Right cardiac atrium (tissue), 5 donors: ENCODE measurements at regions not wholly inside any gene's neighbourhood (a gene's known extent, or its start where the extent isn't known, plus 50 kb on each side); places are given as distances from the start of the nearest gene placed in this dataset.

ENCODE experiments used
- ATAC-seq, 2 donors: fragments of 200-7000 bp; cut with Tn5 transposase; one replicate each; pipeline versions ENCODE4 v1.8.0 to v1.9.1; 2020; ENCODE audit warnings: moderate library complexity in 2 of 2, mild to moderate bottlenecking in 1 of 2
- DNase-seq, 3 donors: peaks; one replicate each; pipeline ENCODE4 v3.0.0-alpha.2; 2020
- H3K27ac ChIP-seq: one replicate; pipeline ENCODE4 v1.5.1; 2013; ENCODE audit warnings: mild to moderate bottlenecking, low read length, control low read depth, moderate library complexity
- H3K27me3 ChIP-seq: one replicate; pipeline ENCODE4 v1.6.1; 2013; ENCODE audit not compliant: control insufficient read depth, insufficient read depth
- H3K4me1 ChIP-seq: one replicate; pipeline ENCODE4 v1.6.1; 2013; ENCODE audit warnings: low read length; ENCODE audit not compliant: control insufficient read depth, insufficient read depth
- H3K4me3 ChIP-seq: one replicate; pipeline ENCODE4 v1.5.1; 2013; ENCODE audit warnings: low read length, control low read depth
- H3K9me3 ChIP-seq: one replicate; pipeline ENCODE4 v1.6.1; 2013; ENCODE audit warnings: low read length; ENCODE audit not compliant: control insufficient read depth
- WGBS: extraction: QIAGEN DNeasy Blood & Tissue Kit; methylation state at CpG from one replicate; pipeline ENCODE4 v1.1.7; 2013; 5-methylcytosine and 5-hydroxymethylcytosine counted together
- intact Hi-C, 4 donors: fragments of 100-400 bp; cut with DNase I; formaldehyde crosslinking; loops; one replicate each; pipeline versions ENCODE4 v1.11.0 to v1.14.0; 2022 to 2023
- donor health status: healthy with polysubstance abuse.
- donor health status: DM: no; HTN: yes; CAD: no.
- donor health status: DM: no; HTN: no; CAD: no.
- donor health status: DM: no; HTN: yes; CAD: no; lungs with severe emphysema.
- donor health status: DM: yes; HTN: yes; CAD: no.

DNA sequence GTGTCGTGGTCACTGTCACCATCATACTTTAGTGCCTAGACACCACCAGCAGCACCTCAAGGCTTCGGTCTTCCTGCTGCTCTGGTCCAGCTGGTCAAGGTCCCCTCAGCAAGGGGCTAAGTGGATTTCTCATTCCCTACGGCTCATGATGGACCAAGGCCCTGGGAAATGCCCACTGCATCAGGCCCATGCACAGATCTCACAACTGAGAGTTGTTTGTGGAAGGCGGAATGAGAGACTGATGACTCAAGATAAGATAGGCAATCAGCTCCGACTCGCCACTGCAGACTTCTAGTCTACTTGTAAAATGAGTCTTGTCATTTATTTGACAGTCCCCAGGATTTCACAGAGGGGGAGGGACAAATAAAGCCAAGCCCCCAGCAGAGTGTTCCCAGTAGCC lies 108.4 kb upstream of the TBX20 start:
- DNase-seq (no peak), ATAC-seq (no peak)
- no peak overlapping the region for H3K4me3 ChIP-seq
- intact Hi-C loops = no loop called here
- H3K27ac ChIP-seq = no peak overlapping the region
- H3K9me3 ChIP-seq = no peaks in the 10 kb centered on the region
- H3K27me3 ChIP-seq = no peaks in the 10 kb centered on the region
- no peaks in the 10 kb centered on the region for H3K4me1 ChIP-seq
- WGBS = 84% methylated on average over 6 of the region's 6 CpGs

DNA sequence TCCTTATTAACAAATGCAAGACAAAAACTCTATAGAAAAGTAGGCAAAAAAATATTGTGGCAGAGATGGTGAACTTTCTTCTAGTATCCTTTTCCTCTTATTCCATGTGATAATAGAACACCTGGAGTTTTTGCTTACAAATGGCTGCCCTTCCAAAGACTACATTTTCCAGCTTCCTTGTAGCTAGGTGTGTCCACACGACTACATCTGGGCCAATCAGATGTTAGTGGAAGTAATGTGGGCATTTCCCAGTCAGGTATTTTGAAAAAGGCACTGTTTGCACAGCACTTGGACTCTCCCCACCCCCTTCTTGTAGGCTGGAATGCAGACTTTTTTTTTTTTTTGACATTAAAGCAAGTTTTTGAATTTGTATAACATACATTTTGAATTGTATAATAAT lies 105.5 kb upstream of the TBX20 start:
- intact Hi-C loops = no loop called here
- Histone ChIP-seq H3K9me3 (no peaks in the 10 kb centered on the region), H3K27me3 (no peaks in the 10 kb centered on the region), H3K4me1 (no peaks in the 10 kb centered on the region), H3K27ac (no peak overlapping the region), H3K4me3 (no peak overlapping the region)
- 79% methylated on average over 1 of the region's 1 CpG for WGBS
- ATAC-seq (no peak), DNase-seq (no peak)

DNA sequence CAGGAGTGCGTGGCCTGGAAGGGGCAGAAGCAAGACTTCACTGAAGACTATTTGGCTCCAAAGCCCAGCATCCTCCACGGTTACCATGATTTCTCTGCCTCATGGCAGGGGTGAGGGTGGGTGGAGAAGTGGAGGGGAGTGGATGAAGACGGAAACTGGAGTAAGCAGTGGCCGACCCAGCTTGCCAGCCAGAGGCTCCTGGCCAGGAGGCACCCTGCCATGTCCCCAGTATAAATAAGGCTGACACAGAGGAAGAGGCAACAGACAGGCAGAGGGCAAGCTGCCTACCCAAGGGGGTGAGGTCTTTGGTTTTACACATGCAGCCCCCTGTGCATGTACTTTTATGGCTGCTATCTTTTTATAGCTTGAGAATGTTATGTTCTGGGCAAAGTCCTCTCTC lies 102.6 kb upstream of the TBX20 start:
- intact Hi-C loops = no loop called here
- H3K27ac ChIP-seq = no peak overlapping the region
- peak; percentile 60 to 76 for ATAC-seq
- H3K27me3 ChIP-seq = no peaks in the 10 kb centered on the region
- 61% methylated on average over 4 of the region's 4 CpGs for WGBS
- peak in 2 of 3 donors; percentile 63 to 68 for DNase-seq
- H3K4me1 ChIP-seq = no peaks in the 10 kb centered on the region
- no peaks in the 10 kb centered on the region for H3K9me3 ChIP-seq
- no peak overlapping the region for H3K4me3 ChIP-seq

DNA sequence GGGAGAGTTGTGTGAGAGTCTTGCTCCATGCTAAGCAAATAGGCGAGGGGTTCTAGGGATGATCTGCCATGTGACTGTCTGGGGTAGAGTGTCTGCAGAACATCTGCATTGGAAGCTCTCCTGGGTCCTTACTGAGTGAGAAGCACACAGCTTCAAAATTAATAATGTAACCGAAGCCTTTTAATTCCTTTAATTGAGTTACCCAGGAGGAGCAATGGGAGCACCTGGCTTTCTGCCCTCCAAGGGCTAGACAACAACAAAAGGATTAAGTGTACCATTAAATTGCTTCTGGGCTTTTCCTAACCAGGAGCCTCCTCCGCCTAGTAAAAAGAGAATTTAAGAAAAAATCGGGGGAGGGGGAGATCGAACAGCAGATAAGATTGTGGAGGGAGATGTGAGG lies 102.0 kb upstream of the TBX20 start:
- ATAC-seq (no peak), DNase-seq (no peak)
- Histone ChIP-seq H3K27me3 (no peaks in the 10 kb centered on the region), H3K4me3 (no peak overlapping the region), H3K9me3 (no peaks in the 10 kb centered on the region), H3K27ac (no peak overlapping the region), H3K4me1 (no peaks in the 10 kb centered on the region)
- intact Hi-C loops = no loop called here
- WGBS = 83% methylated on average over 5 of the region's 5 CpGs

DNA sequence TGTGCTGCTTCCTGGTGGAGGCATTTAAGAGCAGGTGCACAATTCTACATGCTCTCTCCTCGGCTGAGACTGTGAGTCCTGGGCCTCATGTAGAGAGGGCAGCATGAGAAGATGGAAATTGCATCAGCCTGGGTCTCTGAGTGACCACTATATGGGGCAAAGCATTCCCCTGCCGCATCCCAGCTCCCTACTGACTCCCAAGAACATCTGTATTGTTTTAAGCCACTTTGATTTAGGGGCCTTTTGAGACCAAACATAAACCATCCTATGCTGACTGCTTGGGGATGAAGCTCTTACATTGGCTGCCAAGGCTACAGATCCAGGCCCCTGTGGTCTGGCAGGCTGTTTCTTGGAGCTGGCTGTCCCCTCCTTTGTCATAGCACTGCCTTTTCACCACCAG lies 101.3 kb upstream of the TBX20 start:
- Histone ChIP-seq H3K4me1 (no peaks in the 10 kb centered on the region), H3K27me3 (no peaks in the 10 kb centered on the region), H3K4me3 (no peak overlapping the region), H3K27ac (no peak overlapping the region), H3K9me3 (no peaks in the 10 kb centered on the region)
- ATAC-seq = no peak
- DNase-seq = no peak
- intact Hi-C loops = no loop called here
- 88% methylated on average over 2 of the region's 2 CpGs for WGBS

DNA sequence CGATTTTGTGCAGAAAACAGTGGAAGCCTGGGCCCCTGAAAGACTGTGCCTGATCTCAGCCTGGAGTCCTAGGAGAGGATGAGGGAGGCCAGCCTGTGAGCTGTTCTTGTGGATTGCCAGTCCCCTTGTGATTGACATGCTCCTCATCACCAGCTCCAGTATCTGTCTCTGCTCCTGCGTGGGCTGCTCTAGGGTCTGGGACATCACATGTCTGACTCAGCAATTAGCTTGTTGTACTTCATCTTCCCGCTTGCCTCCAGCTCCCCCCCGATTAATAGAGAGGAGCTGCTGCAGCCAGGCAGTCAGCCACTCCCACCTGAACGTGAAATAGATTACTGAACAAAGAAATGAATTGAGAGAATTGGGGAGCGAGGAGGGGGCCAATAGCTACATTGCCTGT lies 99.6 kb upstream of the TBX20 start:
- intact Hi-C loops = no loop called here
- Histone ChIP-seq H3K9me3 (no peaks in the 10 kb centered on the region), H3K4me3 (no peak overlapping the region), H3K4me1 (no peaks in the 10 kb centered on the region), H3K27me3 (no peaks in the 10 kb centered on the region), H3K27ac (no peak overlapping the region)
- WGBS = 44% methylated on average over 6 of the region's 6 CpGs
- DNase-seq (no peak), ATAC-seq (no peak)

DNA sequence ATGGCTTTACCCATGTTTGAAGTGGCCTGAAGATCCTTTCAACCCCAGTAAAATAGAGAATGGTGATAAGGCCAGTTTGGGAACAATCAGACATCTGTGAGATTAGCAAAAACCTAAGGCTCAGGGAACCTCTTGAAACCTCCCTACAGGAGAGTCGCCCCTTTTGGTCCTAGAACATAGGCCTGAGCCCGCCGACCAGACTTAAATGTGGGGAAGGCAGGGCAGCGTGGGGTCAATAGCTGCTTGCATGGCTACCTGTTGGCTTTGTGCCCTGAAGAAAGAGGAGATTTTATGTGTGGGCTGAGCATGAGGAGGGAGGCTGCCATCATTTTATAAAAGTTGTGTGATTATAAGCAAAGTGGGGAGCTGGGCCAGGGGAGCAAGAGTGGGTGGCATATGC lies 97.6 kb upstream of the TBX20 start:
- intact Hi-C loops = no loop called here
- ATAC-seq (no peak), DNase-seq (no peak)
- WGBS = 92% methylated on average over 4 of the region's 4 CpGs
- no peaks in the 10 kb centered on the region for H3K27me3 ChIP-seq
- no peaks in the 10 kb centered on the region for H3K9me3 ChIP-seq
- no peak overlapping the region for H3K27ac ChIP-seq
- H3K4me3 ChIP-seq = no peak overlapping the region
- no peaks in the 10 kb centered on the region for H3K4me1 ChIP-seq

DNA sequence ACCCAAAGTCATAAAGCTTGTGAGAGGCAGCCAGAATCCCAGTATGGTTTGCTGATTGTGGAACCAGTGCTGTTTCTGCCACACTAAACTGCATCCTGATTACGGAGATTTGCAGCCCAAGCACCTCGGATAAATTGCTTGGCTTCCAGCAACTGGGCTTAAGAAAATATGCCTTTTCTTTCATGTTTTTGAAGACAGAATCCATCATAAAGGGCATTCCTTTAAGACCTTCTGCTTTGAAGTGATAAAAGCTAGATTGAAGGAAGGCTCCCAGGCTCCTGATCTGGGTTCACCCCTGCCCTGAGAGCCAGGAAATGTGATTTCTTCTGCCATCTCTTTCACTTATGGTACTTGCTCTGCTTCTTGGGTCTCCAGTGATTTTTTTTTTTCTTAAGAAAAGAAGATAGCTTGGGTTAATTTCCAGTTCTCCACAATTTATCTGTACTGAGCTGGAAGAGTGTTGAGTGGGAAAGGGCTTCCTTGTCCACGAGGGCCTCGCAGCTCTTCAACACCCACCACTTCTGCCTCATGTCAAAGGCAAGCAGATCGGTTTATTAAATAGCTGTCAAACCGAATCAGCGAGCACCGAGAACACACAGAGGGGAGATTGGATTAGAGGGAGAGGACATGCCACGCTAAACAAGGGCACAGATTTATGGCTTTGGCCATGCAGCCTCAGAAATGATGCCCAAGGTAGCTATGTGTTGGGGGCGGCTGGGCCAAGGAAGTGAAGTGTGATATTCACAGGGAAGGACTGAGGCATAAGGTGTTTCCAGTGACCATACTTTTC lies 94.9 kb upstream of the TBX20 start:
- intact Hi-C loops = no loop called here
- ATAC-seq = no peak

DNA sequence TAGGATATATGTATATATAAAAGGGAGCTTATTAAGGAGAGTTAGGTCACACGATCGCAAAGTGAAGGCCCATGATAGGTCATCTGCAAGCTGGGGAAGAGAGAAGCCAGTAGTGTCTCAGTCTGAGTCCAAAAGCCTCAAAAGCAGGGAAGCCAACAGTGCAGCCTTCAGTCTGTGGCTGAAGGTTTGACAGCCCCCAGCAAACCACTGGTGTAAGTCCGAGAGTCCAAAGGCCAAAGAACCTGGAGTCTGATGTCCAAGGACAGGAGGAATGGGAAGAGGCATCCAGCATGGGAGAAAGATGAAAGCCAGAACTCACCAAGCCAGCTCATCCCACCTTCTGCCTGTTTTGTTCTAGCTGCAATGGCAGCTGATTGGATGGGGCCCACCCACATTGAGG lies 88.9 kb upstream of the TBX20 start:
- H3K4me1 ChIP-seq = no peaks in the 10 kb centered on the region
- intact Hi-C loops = no loop called here
- no peak overlapping the region for H3K4me3 ChIP-seq
- 89% methylated on average over 3 of the region's 3 CpGs for WGBS
- H3K9me3 ChIP-seq = no peaks in the 10 kb centered on the region
- ATAC-seq (no peak), DNase-seq (no peak)
- no peak overlapping the region for H3K27ac ChIP-seq
- no peaks in the 10 kb centered on the region for H3K27me3 ChIP-seq

More for the DNA sequence above, 94.9 kb upstream of the TBX20 start:
- Histone ChIP-seq H3K27me3 (no peaks in the 10 kb centered on the region), H3K4me3 (no peak overlapping the region), H3K9me3 (no peaks in the 10 kb centered on the region), H3K4me1 (no peaks in the 10 kb centered on the region), H3K27ac (no peak overlapping the region)
- no peak for DNase-seq
- WGBS = 70% methylated on average over 10 of the region's 10 CpGs

DNA sequence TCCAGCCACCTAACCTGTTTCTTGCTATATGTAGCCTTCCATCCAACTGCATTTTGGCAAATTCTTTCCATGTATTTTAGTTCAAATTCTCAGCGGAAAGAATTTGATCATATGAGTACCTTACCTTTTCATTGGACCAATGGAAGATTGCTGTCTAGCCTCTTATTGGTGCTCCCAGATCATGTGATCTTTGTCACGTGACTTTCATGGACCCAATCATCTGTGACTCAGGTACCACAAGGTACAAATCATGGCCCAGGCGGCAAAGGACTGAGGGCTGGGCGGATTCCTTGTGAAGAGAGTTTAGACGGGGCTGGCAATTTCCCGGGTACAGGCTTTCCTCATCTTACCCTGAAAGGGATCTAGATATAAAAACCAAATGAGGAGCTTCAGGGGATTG lies 85.9 kb upstream of the TBX20 start:
- Histone ChIP-seq H3K9me3 (no peaks in the 10 kb centered on the region), H3K4me3 (no peak overlapping the region), H3K27ac (no peak overlapping the region), H3K27me3 (no peaks in the 10 kb centered on the region), H3K4me1 (no peaks in the 10 kb centered on the region)
- no peak for ATAC-seq
- DNase-seq = no peak
- WGBS = 90% methylated on average over 6 of the region's 6 CpGs
- intact Hi-C loops = no loop called here

DNA sequence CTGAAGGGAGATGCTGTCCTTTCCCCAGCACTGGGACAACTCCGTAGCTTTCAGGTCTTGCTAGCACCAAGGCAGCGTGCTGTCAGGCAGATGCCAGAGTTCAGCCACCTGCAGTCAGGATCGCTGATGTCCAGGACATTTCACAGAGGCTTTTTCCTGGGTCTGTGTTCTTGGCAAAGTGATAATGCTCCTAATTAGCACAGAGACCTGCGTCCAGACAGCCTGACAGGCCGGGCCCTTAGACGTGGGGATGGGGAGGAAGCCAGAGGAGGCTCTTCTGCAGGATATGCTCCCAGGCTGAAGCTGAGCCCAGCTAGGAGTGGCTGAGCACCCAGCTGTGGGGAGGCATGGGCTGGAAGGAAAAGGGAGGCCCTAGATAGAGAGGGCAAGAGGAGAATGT lies 82.5 kb upstream of the TBX20 start:
- Histone ChIP-seq H3K4me3 (no peak overlapping the region), H3K27me3 (no peaks in the 10 kb centered on the region), H3K27ac (no peak overlapping the region), H3K9me3 (no peaks in the 10 kb centered on the region), H3K4me1 (peaks cover 3% of the 10 kb centered on the region)
- DNase-seq (peak in 1 of 3 donors; percentile 30), ATAC-seq (peak in 1 of 2 donors; percentile 25)
- 40% methylated on average over 6 of the region's 6 CpGs for WGBS
- intact Hi-C loops = no loop called here

DNA sequence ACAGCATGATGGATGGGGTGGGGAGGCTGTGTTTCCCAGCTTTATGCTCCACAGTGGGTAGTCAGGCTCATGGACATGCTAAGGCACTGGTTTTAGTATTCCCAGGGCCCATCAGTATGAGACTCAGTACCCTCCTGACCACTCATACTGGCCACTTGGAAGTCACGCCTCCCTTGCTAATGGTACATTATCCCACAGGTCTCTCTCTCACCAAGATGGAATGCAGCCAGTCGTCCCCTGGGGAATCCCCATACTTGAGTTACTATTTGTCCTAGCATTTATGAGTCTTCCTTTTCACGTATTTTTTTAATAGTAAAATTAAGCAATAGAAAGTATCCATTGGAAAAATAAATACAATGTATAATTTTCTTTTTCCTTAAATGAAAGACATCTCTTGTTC lies 80.6 kb upstream of the TBX20 start:
- intact Hi-C loops = no loop called here
- H3K27ac ChIP-seq = no peak overlapping the region

More for the DNA sequence above, 80.6 kb upstream of the TBX20 start:
- WGBS = 65% methylated on average over 3 of the region's 3 CpGs
- Histone ChIP-seq H3K4me3 (no peak overlapping the region), H3K4me1 (peaks cover 3% of the 10 kb centered on the region), H3K27me3 (no peaks in the 10 kb centered on the region), H3K9me3 (no peaks in the 10 kb centered on the region)
- ATAC-seq (no peak), DNase-seq (no peak)
